ENCODE measurements at regions not wholly inside any gene's neighbourhood (a gene's known extent, or its start where the extent isn't known, plus 50 kb on each side); places are given as distances from the start of the nearest gene placed in this dataset.

- Histone ChIP-seq H3K4me1 (no peaks in the 10 kb centered on the region), H3K9me3 (0 out of 3 replicates have a peak, but pooled peaks cover 2% of the 10 kb centered on the region), H3K4me2 (no peak overlapping the region), H3K4me3 (no peak overlapping the region), H3K27ac (no peak overlapping the region)
- FAIRE-seq (no peak), ATAC-seq (no peak), DNase-seq (ENCODE audit: low read depth in 1 of 2, low spot score in 1 of 2) (no peak)
- POLR2A ChIA-PET = no interaction called here
- 3% methylated on average over 3 of the region's 3 CpGs for WGBS (ENCODE audit: missing lambda C conversion rate)
- TF ChIP-seq HDAC2 (IDR thresholded peaks at IDR 0.05) (no peak), HOXB5 (CRISPR knock-in tag; IDR thresholded peaks at IDR 0.05) (no peak), NFE2L2 (conservative IDR thresholded peaks at IDR 0.05; ENCODE audit: low read length) (no peak), USF2 (IDR thresholded peaks at IDR 0.05) (no peak), PHF8 (IDR thresholded peaks at IDR 0.05; ENCODE audit: borderline replicate concordance, low read depth) (no peak), ESRRA (IDR thresholded peaks at IDR 0.05; ENCODE audit: borderline replicate concordance, low read length) (no peak), EHMT2 (IDR thresholded peaks at IDR 0.05; ENCODE audit: low read depth) (no peak), CHD2 (IDR thresholded peaks at IDR 0.05; ENCODE audit: low read length, partially characterized antibody) (no peak), BHLHE40 (IDR thresholded peaks at IDR 0.05; ENCODE audit: low read depth, low read length) (no peak), MAZ (IDR thresholded peaks at IDR 0.05; ENCODE audit: borderline replicate concordance, low read depth, low read length) (no peak), NPAS2 (CRISPR knock-in tag; IDR thresholded peaks at IDR 0.05; ENCODE audit: borderline replicate concordance) (no peak), RFX5 (IDR thresholded peaks at IDR 0.05) (no peak), ZFP36 (IDR thresholded peaks at IDR 0.05; ENCODE audit: borderline replicate concordance, partially characterized antibody) (no peak), CHD4 (IDR thresholded peaks at IDR 0.05; ENCODE audit: borderline replicate concordance) (no peak), EHF (CRISPR knock-in tag; IDR thresholded peaks at IDR 0.05) (no peak), REST (IDR thresholded peaks at IDR 0.05) (no peak), RAD21 (conservative IDR thresholded peaks at IDR 0.05 in 1 of 2, IDR thresholded peaks at IDR 0.05 in 1 of 2) (no peak)
- CTCF ChIA-PET = no interaction called here
Observed at GRCh38 chr9:75246949-75247348, 158.6 kb downstream of the OSTF1 start.

- Histone ChIP-seq H3K4me2 (no peak overlapping the region), H3K4me3 (no peak overlapping the region), H3K9me3 (no peaks in the 10 kb centered on the region), H3K4me1 (no peaks in the 10 kb centered on the region), H3K27ac (no peak overlapping the region)
- CTCF ChIA-PET = interaction anchor here (0.9 to 1.8 kb wide), 10 partner anchors 9 to 1440 kb away, joined by 3 to 6 read pairs (median 4); no protein-coding TSS in a partner anchor
- WGBS (ENCODE audit: missing lambda C conversion rate) = 3% methylated on average over 3 of the region's 3 CpGs
- POLR2A ChIA-PET = no interaction called here
- peak; percentile 20 to 36 for DNase-seq (ENCODE audit: low read depth in 1 of 2, low spot score in 1 of 2)
- FAIRE-seq = peak; percentile 39
- ATAC-seq = peak; percentile 50 to 83; a peak in 3 of 6 replicates
- TF ChIP-seq EHF (CRISPR knock-in tag; IDR thresholded peaks at IDR 0.05) (no peak), CHD2 (IDR thresholded peaks at IDR 0.05; ENCODE audit: low read length, partially characterized antibody) (no peak), TFCP2L1 (CRISPR knock-in tag; IDR thresholded peaks at IDR 0.05) (no peak), HES2 (IDR thresholded peaks at IDR 0.05) (no peak), CTCF (IDR thresholded peaks at IDR 0.05) (peak; percentile 76), RAD21 (conservative IDR thresholded peaks at IDR 0.05 in 1 of 2, IDR thresholded peaks at IDR 0.05 in 1 of 2) (peak; percentile 65 to 69), BCL3 (IDR thresholded peaks at IDR 0.05) (no peak), SMC3 (IDR thresholded peaks at IDR 0.05) (peak; percentile 68), KDM5A (IDR thresholded peaks at IDR 0.05) (no peak), MAZ (IDR thresholded peaks at IDR 0.05; ENCODE audit: borderline replicate concordance, low read depth, low read length) (no peak), BHLHE40 (IDR thresholded peaks at IDR 0.05; ENCODE audit: low read depth, low read length) (no peak), FOSB (CRISPR knock-in tag; IDR thresholded peaks at IDR 0.05) (no peak), USF2 (IDR thresholded peaks at IDR 0.05) (no peak), HMGXB4 (CRISPR knock-in tag; IDR thresholded peaks at IDR 0.05; ENCODE audit: borderline replicate concordance) (no peak), ZC3H11A (IDR thresholded peaks at IDR 0.05) (no peak), EHMT2 (IDR thresholded peaks at IDR 0.05; ENCODE audit: low read depth) (no peak)
Observed at GRCh38 chr9:75265525-75265972, 177.2 kb downstream of the OSTF1 start.
